ENCODE measurements at regions not wholly inside any gene's neighbourhood (a gene's known extent, or its start where the extent isn't known, plus 50 kb on each side); places are given as distances from the start of the nearest gene placed in this dataset.

- H3K9ac ChIP-seq (ENCODE audit: low read length in 5 of 5): no peak overlapping the region
- no peaks in the 10 kb centered on the region for H3K9me3 ChIP-seq (ENCODE audit: control insufficient read depth in 5 of 5, low read length in 5 of 5)
- peaks cover 0 to 3% (median 0%) of the 10 kb centered on the region in 5 donors for H3K36me3 ChIP-seq (ENCODE audit: control insufficient read depth in 5 of 5, insufficient read depth in 5 of 5, low read length in 5 of 5)
- no peaks in the 10 kb centered on the region for H3K27me3 ChIP-seq (ENCODE audit: control insufficient read depth in 5 of 5, insufficient read depth in 4 of 5, low read length in 5 of 5)
- no peak overlapping the region for H3K27ac ChIP-seq (ENCODE audit: low read depth, low read length)
- peaks cover 5 to 15% (median 14%) of the 10 kb centered on the region in 5 donors for H3K4me1 ChIP-seq (ENCODE audit: control insufficient read depth in 5 of 5, insufficient read depth in 5 of 5, low read length in 5 of 5)
- no peak overlapping the region for H3K4me3 ChIP-seq (ENCODE audit: low read depth in 1 of 5, low read length in 5 of 5)
Observed at GRCh38 chr14:95404583-95404982, 84.9 kb upstream of the CLMN start.

- Histone ChIP-seq H3K27me3 (ENCODE audit: control insufficient read depth in 5 of 5, insufficient read depth in 4 of 5, low read length in 5 of 5) (no peaks in the 10 kb centered on the region), H3K36me3 (ENCODE audit: control insufficient read depth in 5 of 5, insufficient read depth in 5 of 5, low read length in 5 of 5) (no peaks in the 10 kb centered on the region), H3K27ac (ENCODE audit: low read depth, low read length) (no peak overlapping the region)
Observed at GRCh38 chr14:95402578-95402977, 82.9 kb upstream of the CLMN start.

GRCh38 chr14:95402176-95402575 is 82.5 kb upstream of the CLMN start:
- H3K36me3 ChIP-seq (ENCODE audit: control insufficient read depth in 5 of 5, insufficient read depth in 5 of 5, low read length in 5 of 5): no peaks in the 10 kb centered on the region
- no peak overlapping the region for H3K9ac ChIP-seq (ENCODE audit: low read length in 5 of 5)
- H3K27ac ChIP-seq (ENCODE audit: low read depth, low read length): no peak overlapping the region
- no peaks in the 10 kb centered on the region for H3K9me3 ChIP-seq (ENCODE audit: control insufficient read depth in 5 of 5, low read length in 5 of 5)
- peaks cover 0 to 5% (median 0%) of the 10 kb centered on the region in 5 donors for H3K4me1 ChIP-seq (ENCODE audit: control insufficient read depth in 5 of 5, insufficient read depth in 5 of 5, low read length in 5 of 5)
- H3K27me3 ChIP-seq (ENCODE audit: control insufficient read depth in 5 of 5, insufficient read depth in 4 of 5, low read length in 5 of 5): no peaks in the 10 kb centered on the region
- H3K4me3 ChIP-seq (ENCODE audit: low read depth in 1 of 5, low read length in 5 of 5): no peak overlapping the region

More at GRCh38 chr14:95402578-95402977, 82.9 kb upstream of the CLMN start:
- H3K9me3 ChIP-seq (ENCODE audit: control insufficient read depth in 5 of 5, low read length in 5 of 5): no peaks in the 10 kb centered on the region
- H3K4me1 ChIP-seq (ENCODE audit: control insufficient read depth in 5 of 5, insufficient read depth in 5 of 5, low read length in 5 of 5): peaks cover 0 to 5% (median 0%) of the 10 kb centered on the region in 5 donors
- H3K4me3 ChIP-seq (ENCODE audit: low read depth in 1 of 5, low read length in 5 of 5): no peak overlapping the region
- no peak overlapping the region for H3K9ac ChIP-seq (ENCODE audit: low read length in 5 of 5)

- H3K36me3 ChIP-seq (ENCODE audit: control insufficient read depth in 5 of 5, insufficient read depth in 5 of 5, low read length in 5 of 5): no peaks in the 10 kb centered on the region
- H3K4me1 ChIP-seq (ENCODE audit: control insufficient read depth in 5 of 5, insufficient read depth in 5 of 5, low read length in 5 of 5): no peaks in the 10 kb centered on the region
- no peaks in the 10 kb centered on the region for H3K27me3 ChIP-seq (ENCODE audit: control insufficient read depth in 5 of 5, insufficient read depth in 4 of 5, low read length in 5 of 5)
- H3K27ac ChIP-seq (ENCODE audit: low read depth, low read length): no peak overlapping the region
- no peak overlapping the region for H3K9ac ChIP-seq (ENCODE audit: low read length in 5 of 5)
- no peaks in the 10 kb centered on the region for H3K9me3 ChIP-seq (ENCODE audit: control insufficient read depth in 5 of 5, low read length in 5 of 5)
- no peak overlapping the region for H3K4me3 ChIP-seq (ENCODE audit: low read depth in 1 of 5, low read length in 5 of 5)
Observed at GRCh38 chr14:95398630-95399547, 79.2 kb upstream of the CLMN start.

- Histone ChIP-seq H3K4me1 (ENCODE audit: control insufficient read depth in 5 of 5, insufficient read depth in 5 of 5, low read length in 5 of 5) (no peaks in the 10 kb centered on the region), H3K36me3 (ENCODE audit: control insufficient read depth in 5 of 5, insufficient read depth in 5 of 5, low read length in 5 of 5) (no peaks in the 10 kb centered on the region), H3K4me3 (ENCODE audit: low read depth in 1 of 5, low read length in 5 of 5) (no peak overlapping the region), H3K9me3 (ENCODE audit: control insufficient read depth in 5 of 5, low read length in 5 of 5) (no peaks in the 10 kb centered on the region), H3K9ac (ENCODE audit: low read length in 5 of 5) (no peak overlapping the region), H3K27me3 (ENCODE audit: control insufficient read depth in 5 of 5, insufficient read depth in 4 of 5, low read length in 5 of 5) (no peaks in the 10 kb centered on the region), H3K27ac (ENCODE audit: low read depth, low read length) (no peak overlapping the region)
Observed at GRCh38 chr14:95397325-95397724, 77.6 kb upstream of the CLMN start.

GRCh38 chr14:95396221-95396620 is 76.5 kb upstream of the CLMN start:
- Histone ChIP-seq H3K4me1 (ENCODE audit: control insufficient read depth in 5 of 5, insufficient read depth in 5 of 5, low read length in 5 of 5) (no peaks in the 10 kb centered on the region), H3K9me3 (ENCODE audit: control insufficient read depth in 5 of 5, low read length in 5 of 5) (no peaks in the 10 kb centered on the region), H3K36me3 (ENCODE audit: control insufficient read depth in 5 of 5, insufficient read depth in 5 of 5, low read length in 5 of 5) (no peaks in the 10 kb centered on the region), H3K27ac (ENCODE audit: low read depth, low read length) (no peak overlapping the region), H3K4me3 (ENCODE audit: low read depth in 1 of 5, low read length in 5 of 5) (no peak overlapping the region), H3K27me3 (ENCODE audit: control insufficient read depth in 5 of 5, insufficient read depth in 4 of 5, low read length in 5 of 5) (no peaks in the 10 kb centered on the region), H3K9ac (ENCODE audit: low read length in 5 of 5) (no peak overlapping the region)

GRCh38 chr14:95395098-95395737 is 75.5 kb upstream of the CLMN start:
- no peak overlapping the region for H3K9ac ChIP-seq (ENCODE audit: low read length in 5 of 5)
- no peaks in the 10 kb centered on the region for H3K27me3 ChIP-seq (ENCODE audit: control insufficient read depth in 5 of 5, insufficient read depth in 4 of 5, low read length in 5 of 5)
- no peaks in the 10 kb centered on the region for H3K36me3 ChIP-seq (ENCODE audit: control insufficient read depth in 5 of 5, insufficient read depth in 5 of 5, low read length in 5 of 5)
- H3K9me3 ChIP-seq (ENCODE audit: control insufficient read depth in 5 of 5, low read length in 5 of 5): peaks cover 0 to 6% (median 0%) of the 10 kb centered on the region in 5 donors
- H3K4me3 ChIP-seq (ENCODE audit: low read depth in 1 of 5, low read length in 5 of 5): no peak overlapping the region
- H3K4me1 ChIP-seq (ENCODE audit: control insufficient read depth in 5 of 5, insufficient read depth in 5 of 5, low read length in 5 of 5): no peaks in the 10 kb centered on the region
- H3K27ac ChIP-seq (ENCODE audit: low read depth, low read length): no peak overlapping the region

GRCh38 chr14:95394297-95395097 is 74.8 kb upstream of the CLMN start:
- H3K9ac ChIP-seq (ENCODE audit: low read length in 5 of 5): no peak overlapping the region
- H3K9me3 ChIP-seq (ENCODE audit: control insufficient read depth in 5 of 5, low read length in 5 of 5): peaks cover 0 to 6% (median 0%) of the 10 kb centered on the region in 5 donors
- no peak overlapping the region for H3K4me3 ChIP-seq (ENCODE audit: low read depth in 1 of 5, low read length in 5 of 5)
- no peaks in the 10 kb centered on the region for H3K27me3 ChIP-seq (ENCODE audit: control insufficient read depth in 5 of 5, insufficient read depth in 4 of 5, low read length in 5 of 5)
- H3K36me3 ChIP-seq (ENCODE audit: control insufficient read depth in 5 of 5, insufficient read depth in 5 of 5, low read length in 5 of 5): no peaks in the 10 kb centered on the region
- peaks cover 0 to 6% (median 0%) of the 10 kb centered on the region in 5 donors for H3K4me1 ChIP-seq (ENCODE audit: control insufficient read depth in 5 of 5, insufficient read depth in 5 of 5, low read length in 5 of 5)
- no peak overlapping the region for H3K27ac ChIP-seq (ENCODE audit: low read depth, low read length)

- Histone ChIP-seq H3K27ac (ENCODE audit: low read depth, low read length) (no peak overlapping the region), H3K27me3 (ENCODE audit: control insufficient read depth in 5 of 5, insufficient read depth in 4 of 5, low read length in 5 of 5) (peaks cover 0 to 3% (median 0%) of the 10 kb centered on the region in 5 donors)
Observed at GRCh38 chr14:95392841-95393240, 73.1 kb upstream of the CLMN start.

More at GRCh38 chr14:95392841-95393240, 73.1 kb upstream of the CLMN start:
- H3K9me3 ChIP-seq (ENCODE audit: control insufficient read depth in 5 of 5, low read length in 5 of 5): peaks cover 0 to 6% (median 0%) of the 10 kb centered on the region in 5 donors
- peaks cover 0 to 15% (median 0%) of the 10 kb centered on the region in 5 donors for H3K4me1 ChIP-seq (ENCODE audit: control insufficient read depth in 5 of 5, insufficient read depth in 5 of 5, low read length in 5 of 5)
- H3K9ac ChIP-seq (ENCODE audit: low read length in 5 of 5): no peak overlapping the region
- H3K36me3 ChIP-seq (ENCODE audit: control insufficient read depth in 5 of 5, insufficient read depth in 5 of 5, low read length in 5 of 5): no peaks in the 10 kb centered on the region
- no peak overlapping the region for H3K4me3 ChIP-seq (ENCODE audit: low read depth in 1 of 5, low read length in 5 of 5)

Data from subcutaneous abdominal adipose tissue (tissue), 5 donors.